Stimulated activated CD8-positive, alpha-beta memory T cell treated with anti-CD3 and anti-CD28 coated beads, Interleukin-7, amount 100 ng/mL, for 48 hours (primary cell): ENCODE measurements at regions not wholly inside any gene's neighbourhood (a gene's known extent, or its start where the extent isn't known, plus 50 kb on each side); places are given as distances from the start of the nearest gene placed in this dataset.
A peak's percentile ranks its signal among the peaks of the same experiment; 100 is the strongest.

Experiments used
- DNase-seq, 2 donors: peaks; one replicate each; pipeline ENCODE4 v3.0.0-alpha.2; 2020; ENCODE audit warnings: low read depth in 1 of 2; ENCODE audit errors: extremely low read depth in 1 of 2

DNA sequence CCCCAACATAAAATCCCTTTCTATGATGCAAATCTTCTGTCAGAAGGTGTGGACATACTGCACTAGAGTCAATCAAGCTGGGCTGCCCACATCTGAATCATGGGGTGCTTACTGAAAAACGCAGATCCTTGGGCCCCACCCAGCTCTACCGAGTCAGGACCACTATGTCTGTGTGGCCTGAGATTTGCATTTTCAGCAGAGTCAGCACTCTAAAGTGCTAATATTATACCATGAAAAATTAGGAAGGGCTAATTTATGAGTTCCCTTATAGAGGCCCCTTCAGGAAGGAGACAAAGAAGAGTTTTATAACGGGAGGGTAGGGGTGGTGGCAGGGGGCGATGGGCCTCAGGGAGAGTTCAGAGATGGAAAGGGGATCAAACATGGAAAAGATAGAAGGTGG is 163.3 kb upstream of the NABP1 start:
- DNase-seq, result no peak

DNA sequence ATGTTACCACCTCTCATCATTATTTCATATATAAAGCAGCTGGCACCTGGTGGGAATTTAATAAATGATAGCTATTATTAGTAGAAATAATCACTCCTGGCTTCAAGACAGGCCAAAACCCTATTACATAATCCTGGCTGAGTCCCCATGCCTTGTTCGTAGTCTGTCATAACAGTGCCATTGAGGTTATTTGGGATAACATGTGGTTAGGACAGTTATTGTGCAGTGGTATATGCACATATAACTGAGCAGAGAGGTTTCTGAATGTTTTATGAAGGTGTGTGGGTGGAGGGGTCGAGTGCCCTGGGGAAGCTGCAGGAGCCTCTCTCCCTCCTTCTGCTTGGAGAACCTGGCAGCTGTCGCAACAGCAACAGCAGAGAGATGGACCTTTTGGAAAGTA is 162.4 kb upstream of the NABP1 start:
- no peak for DNase-seq

DNA sequence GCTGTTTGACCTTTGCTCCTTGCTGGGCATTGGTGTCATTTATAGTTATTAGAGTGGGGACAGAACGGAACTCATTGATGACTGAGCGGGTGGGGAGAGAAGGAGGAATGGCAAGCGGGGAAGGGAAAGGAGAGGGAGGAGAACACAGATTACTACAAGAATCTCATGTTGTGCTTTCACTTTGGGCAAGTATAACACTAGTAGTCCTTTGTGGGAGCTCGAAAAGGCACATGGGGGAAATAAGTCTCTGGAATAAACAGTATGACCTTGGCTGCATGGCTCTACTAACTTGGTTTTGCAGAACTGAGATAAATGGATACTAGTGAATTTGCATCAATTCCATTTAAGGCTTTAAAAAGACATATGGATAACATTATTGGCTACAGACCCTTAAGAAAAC is 161.7 kb upstream of the NABP1 start:
- DNase-seq, result no peak

DNA sequence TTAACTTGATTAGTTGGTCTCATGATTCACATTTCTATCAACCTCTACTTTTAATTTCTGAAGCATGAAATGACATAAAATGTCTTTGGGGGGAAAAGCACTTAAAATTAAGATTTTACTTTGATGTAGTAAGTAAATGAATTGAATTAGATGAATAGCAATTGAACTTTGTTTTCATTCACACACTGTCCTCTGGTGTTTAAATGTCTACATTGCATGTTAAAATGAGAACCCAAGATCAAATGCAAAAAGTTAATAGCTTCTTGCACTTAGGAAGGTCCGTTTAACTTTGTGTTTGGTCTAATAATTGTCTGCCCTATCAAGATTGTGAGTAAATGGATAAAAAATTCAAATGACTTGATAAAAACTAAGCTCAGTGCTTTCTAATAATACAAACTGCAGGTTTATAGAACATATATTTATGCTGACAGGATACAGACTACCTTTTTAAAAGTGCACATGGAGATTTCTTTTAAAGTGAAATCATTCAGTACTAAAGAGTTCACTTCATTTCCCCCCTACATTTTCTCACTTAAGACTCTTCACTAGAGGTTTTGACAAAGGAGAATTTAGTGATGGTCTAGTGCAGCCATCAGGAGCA is 156.2 kb upstream of the NABP1 start:
- no peak for DNase-seq

GRCh38 chr2:191522478-191523120 is 155.3 kb upstream of the NABP1 start:
- DNase-seq, result no peak

DNA sequence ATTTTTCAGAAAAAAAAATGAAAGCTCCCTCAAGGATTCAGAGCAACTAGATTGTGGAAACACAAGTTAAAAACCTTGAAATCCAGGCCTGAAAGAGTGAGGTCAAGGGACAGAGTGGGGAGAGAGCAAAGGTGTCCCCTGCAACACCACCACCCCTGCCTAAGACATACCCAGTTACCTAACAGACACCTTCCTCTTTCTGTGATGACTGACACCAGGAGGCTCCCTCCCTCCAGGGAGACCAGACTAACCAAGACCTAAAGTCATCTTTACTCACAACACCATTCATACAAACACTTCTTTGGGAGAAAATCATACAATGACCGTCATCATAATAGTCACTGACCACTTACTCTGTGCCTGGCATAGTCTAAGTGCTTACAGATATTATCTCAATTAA is 151.8 kb upstream of the NABP1 start:
- DNase-seq, result no peak

DNA sequence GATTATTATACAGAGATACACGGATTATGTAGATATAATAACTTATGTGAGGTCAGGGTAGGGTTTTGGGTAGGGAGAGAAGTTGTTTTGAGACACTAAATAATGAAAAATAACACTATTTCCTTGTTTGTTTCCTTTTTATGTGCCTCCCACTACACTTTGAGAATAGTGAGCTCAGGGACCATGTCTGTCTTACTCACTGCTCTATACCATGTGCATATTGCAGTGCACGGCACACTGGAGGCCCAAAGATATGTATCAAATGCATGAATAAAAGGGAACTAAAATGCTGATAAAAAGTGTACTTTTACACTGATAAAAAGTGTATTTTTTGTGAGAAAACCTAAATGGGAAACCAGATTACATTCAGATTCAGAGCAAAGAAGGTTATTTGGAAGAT is 151.4 kb upstream of the NABP1 start:
- no peak for DNase-seq

DNA sequence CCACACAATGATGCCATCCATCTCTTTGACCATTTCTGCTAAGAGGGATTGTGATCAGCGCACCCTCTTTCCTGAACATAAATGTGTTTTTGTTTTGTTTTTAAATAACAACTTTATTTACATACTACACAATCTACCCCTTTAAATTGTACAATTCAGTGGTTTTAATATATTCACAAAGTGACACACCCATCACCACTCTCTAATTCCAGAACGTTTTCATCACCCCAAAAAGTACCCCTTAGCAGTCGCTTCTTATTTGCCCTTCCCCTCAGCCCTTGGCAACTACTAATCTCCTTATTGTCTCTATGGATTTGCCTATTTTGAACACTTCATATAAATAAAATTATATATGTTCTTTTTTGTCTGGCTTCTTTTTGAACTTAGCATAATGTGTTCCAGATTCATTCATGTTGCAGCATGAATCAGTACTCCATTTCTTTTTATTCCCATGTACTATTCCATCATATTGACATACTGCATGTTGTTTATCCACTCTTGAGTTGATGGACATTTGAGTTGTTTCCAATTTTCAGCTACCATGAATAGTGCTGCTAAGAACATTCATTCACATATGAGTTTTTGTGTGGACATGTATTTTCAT is 150.9 kb upstream of the NABP1 start:
- no peak for DNase-seq

GRCh38 chr2:191530618-191531017 is 147.3 kb upstream of the NABP1 start:
- no peak for DNase-seq

DNA sequence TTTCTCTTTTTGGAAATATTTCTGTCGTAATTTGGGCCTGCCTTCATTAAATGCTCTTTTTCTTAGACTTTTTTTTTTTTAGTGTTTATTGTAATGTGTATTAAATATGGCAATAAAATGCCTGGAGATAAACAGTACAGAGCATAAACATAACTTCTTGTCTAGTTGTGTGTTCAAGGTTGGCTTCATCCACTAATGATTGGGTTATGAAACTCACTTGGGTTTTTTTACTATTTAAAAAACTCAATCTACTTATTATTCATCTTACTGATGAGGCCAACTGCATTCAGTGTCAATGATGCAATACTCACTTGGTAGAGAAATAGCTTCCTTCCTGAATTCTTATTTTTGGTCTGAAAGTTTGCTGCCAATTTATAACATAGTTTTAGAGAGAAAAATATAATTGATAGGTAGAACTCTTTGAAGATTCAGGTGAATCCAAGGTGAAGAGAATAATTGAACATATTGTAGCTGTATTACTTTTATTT is 144.2 kb upstream of the NABP1 start:
- no peak for DNase-seq

GRCh38 chr2:191537921-191538320 is 140.0 kb upstream of the NABP1 start:
- no peak for DNase-seq

DNA sequence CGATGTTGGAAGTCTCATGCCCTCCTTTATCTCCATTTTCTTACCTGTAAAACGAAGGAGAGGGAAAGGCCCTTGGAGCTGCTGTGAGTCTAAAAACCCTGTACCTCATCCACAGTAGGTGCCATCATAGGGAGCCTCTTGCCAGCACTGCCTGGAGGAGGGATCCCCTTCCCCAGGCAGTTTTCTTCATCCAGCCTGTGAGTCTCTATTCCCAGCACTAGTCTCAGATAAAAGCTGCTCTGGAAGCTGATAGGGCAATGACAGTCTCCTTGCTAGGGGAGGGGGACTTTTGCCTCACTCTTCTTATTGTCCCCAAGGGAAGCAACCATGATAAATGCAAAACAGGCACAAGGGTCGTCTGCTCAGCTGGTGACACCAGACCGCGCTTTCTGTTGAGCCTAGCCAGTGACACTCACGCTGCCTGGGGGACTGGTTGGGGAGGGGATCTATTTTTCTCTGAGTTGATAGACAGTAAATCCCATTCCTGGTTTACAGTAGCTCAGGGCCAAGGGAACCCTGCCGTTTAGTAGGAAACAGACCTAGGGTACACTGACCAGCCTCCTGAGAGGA is 139.5 kb upstream of the NABP1 start:
- no peak for DNase-seq

DNA sequence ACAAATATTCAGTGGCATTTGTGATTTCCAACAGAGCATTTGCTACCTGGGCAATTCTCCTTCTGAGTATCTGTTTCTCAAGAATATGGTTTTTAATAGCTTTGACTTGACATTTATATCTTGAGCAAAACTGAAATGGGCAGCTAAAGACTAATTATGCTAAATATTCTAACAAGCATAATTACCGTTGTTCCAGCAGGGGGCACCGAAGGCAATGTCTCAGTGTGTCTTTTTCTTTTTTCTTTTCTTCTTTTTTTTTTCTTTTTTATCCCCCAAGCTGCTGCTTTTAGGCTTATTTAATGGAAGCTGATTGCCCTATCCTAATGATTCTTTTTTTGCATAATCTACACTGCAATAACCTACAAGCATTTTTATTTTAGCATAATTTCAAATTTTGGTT is 138.9 kb upstream of the NABP1 start:
- DNase-seq, result peak in 1 of 2 donors; percentile 5

GRCh38 chr2:191540681-191541080 is 137.3 kb upstream of the NABP1 start:
- DNase-seq, result no peak

DNA sequence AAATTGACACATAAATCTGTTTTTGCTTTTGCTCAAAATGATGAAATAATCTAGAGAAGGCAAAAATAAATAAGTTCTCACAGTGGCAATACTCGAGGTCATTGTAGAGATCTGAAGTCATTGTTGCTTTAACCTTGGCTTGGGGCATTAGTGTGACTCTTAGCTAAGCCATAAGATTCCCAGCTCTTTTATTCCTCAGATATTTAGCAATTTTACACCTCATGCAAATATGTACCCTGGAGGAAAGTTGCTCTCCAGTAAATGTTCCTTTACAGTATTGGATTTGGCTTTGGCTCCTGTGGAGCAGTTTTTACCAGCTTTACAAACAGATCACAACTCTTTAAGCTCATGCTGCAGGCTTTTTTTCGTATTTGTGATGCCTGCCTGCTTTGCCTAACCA is 134.2 kb upstream of the NABP1 start:
- DNase-seq, result no peak

DNA sequence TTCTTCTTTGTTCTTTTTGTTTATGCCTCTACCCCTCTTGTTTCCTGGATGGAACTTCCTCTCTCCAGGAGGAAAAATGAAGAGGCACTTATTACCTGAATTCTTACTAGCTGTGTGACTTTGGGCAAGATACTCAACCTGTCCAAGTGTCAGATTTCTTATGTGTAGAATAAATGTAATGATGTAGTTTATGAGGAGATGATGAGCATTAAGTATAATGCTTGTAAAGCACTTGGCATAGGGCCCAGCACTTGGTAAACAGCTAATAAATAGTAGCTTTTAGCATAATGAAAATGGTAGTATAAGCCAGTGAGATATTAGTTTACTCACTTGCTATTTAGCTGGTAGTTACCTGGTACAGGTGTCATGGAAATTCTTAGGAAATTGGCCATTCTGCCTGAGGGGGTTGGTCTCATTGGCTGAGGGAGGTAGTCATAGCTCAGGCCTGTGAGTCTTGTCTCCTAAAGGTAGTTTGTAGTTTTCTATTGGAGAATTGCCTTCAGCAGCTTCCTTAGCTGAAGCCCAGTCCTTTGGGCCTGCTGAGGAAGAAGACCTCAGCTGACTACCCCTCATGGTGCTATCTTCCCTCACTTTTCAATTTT is 133.4 kb upstream of the NABP1 start:
- DNase-seq, result no peak

- DNase-seq, result no peak
These were observed 132.6 kb upstream of the NABP1 start for GRCh38 chr2:191545361-191545760.

DNA sequence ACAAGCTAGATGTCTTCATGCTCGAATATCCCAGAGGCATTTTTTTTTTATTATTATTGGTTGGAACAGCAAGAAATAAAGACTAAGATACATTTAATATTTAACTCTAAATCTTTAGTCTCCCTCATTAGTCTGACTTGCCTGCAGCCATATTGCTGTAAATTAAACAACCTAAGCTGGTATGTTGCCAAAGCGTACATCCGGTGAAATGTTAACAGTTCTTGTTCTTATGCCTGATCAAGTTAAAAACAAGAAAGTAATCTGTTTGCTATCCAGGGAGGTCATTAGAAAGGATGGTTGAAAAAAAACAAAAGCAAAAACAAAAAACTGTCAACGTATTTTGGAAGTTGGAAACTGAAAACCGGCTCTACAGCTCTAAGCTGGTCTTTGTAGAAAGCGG is 125.9 kb upstream of the NABP1 start:
- no peak for DNase-seq

DNA sequence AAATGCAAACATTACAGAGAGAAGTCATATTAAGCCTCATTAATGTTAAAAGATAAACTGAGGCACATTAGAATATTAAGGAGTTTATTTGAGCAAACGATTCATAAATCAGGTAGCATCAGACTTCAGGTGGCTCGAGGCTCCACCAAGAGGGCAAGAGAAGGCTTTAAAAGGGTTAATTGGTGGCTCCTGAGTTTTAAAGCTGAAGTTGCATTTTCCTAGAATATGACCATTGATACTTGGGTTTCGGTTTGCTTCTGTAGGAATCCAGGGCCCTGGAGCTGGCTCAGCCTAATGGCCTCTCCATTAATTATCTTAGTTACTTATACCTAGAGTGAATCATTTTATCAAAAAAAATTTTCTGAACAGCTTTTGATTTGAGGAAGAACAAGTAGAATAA is 123.7 kb upstream of the NABP1 start:
- no peak for DNase-seq

GRCh38 chr2:191555092-191555742 is 122.7 kb upstream of the NABP1 start:
- peak; percentile 31 to 61 for DNase-seq

DNA sequence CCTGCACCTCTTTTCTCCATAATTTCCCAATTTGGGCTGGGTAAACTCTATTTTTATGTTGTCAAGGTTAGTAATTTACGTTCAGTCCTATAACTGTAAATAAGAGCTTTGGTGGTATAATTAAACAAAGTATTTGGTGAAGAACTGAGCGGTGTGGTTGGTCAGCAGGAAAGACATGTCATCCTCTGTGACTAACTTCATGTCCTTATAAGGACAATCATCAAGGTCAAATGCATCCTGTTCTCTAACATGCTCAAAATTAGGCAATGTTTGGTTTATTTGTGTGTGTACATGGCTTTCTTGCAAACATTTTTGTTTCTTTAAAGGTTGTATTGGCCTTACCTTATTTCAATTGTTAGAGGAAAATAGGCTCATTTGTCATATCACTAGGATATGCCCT is 121.5 kb upstream of the NABP1 start:
- no peak for DNase-seq
